ENCODE measurements at regions not wholly inside any gene's neighbourhood (a gene's known extent, or its start where the extent isn't known, plus 50 kb on each side); places are given as distances from the start of the nearest gene placed in this dataset.

- TF ChIP-seq CTCF (IDR thresholded peaks at IDR 0.05; ENCODE audit: low read depth, low read length, poor library complexity, severe bottlenecking), result no peak
- no peak for TF ChIP-seq EZH2phosphoT487 (IDR thresholded peaks at IDR 0.05; ENCODE audit: borderline replicate concordance, low read length)
Observed at GRCh38 chr10:25831080-25831479, 102.9 kb upstream of the MYO3A start.

Measured in DOHH2 (cell line).